B cell (primary cell): ENCODE measurements at regions not wholly inside any gene's neighbourhood (a gene's known extent, or its start where the extent isn't known, plus 50 kb on each side); places are given as distances from the start of the nearest gene placed in this dataset.

Experiments
- ATAC-seq: fragments of 200-7000 bp; cut with Tn5 transposase; one replicate; pipeline ENCODE4 v1.10.0; 2021; ENCODE audit warnings: low read depth, mild to moderate bottlenecking, moderate number of reproducible peaks, moderate library complexity
- CTCF ChIA-PET: fragments of 350-600 bp; sonication (Branson Sonifier 250); formaldehyde crosslinking; loops from one replicate; lab custom pipeline; 2021; ENCODE audit warnings: antibody characterized with exemption, inconsistent platforms; lab: Charles Lee
- POLR2A ChIA-PET: fragments of 350-600 bp; sonication (Branson Sonifier 250); formaldehyde crosslinking; loops from one replicate; lab custom pipeline; 2021; ENCODE audit warnings: antibody characterized with exemption; lab: Charles Lee
- DNase-seq: peaks from one replicate; pipeline ENCODE4 v3.0.0; 2013
- H2AFZ ChIP-seq: 2 replicates; pipeline ENCODE4 v1.6.1; 2012; ENCODE audit warnings: mild to moderate bottlenecking, low read depth, low read length; ENCODE audit not compliant: insufficient read depth, poor library complexity, severe bottlenecking
- H3K27ac ChIP-seq, 2 donors: 1 replicate in 1 of 2; 2 replicates in 1 of 2; pipeline ENCODE4 v1.5.1; 2012 to 2013; ENCODE audit warnings: low read length in 2 of 2, mild to moderate bottlenecking in 2 of 2, moderate library complexity in 1 of 2
- H3K27me3 ChIP-seq, 4 experiments: fragments of 200-600 bp in 1 of 4; sonication (generic) in 1 of 4; replicated peaks in 1 of 4; 1 replicate in 2 of 4; 2 replicates in 2 of 4; pipeline versions ENCODE4 v1.6.1 to v1.7.0; 2013 to 2016; ENCODE audit warnings: low read length in 3 of 4, mild to moderate bottlenecking in 2 of 4, mixed read lengths in 1 of 4, moderate library complexity in 1 of 4; ENCODE audit not compliant: insufficient read depth in 4 of 4, control insufficient read depth in 3 of 4; ENCODE audit errors: control extremely low read depth in 1 of 4
- H3K36me3 ChIP-seq, 2 experiments: replicated peaks in 1 of 2; 1 replicate in 1 of 2; 2 replicates in 1 of 2; pipeline versions ENCODE4 v1.6.1 to v1.7.1; 2013; ENCODE audit warnings: low read length in 1 of 2; ENCODE audit not compliant: insufficient read depth in 2 of 2, control insufficient read depth in 1 of 2; ENCODE audit errors: control extremely low read depth in 1 of 2, extremely low read depth in 1 of 2
- H3K4me1 ChIP-seq, 2 donors: fragments of 200-600 bp in 1 of 2; sonication (generic) in 1 of 2; 1 replicate in 1 of 2; 2 replicates in 1 of 2; pipeline versions ENCODE4 v1.5.1 to v1.6.1; 2013 to 2017; ENCODE audit warnings: low read length in 2 of 2; ENCODE audit not compliant: control insufficient read depth in 2 of 2, insufficient read depth in 2 of 2
- H3K4me2 ChIP-seq: replicated peaks from 2 replicates; pipeline ENCODE3; 2012; ENCODE audit warnings: mild to moderate bottlenecking, low read depth, low read length; ENCODE audit not compliant: poor library complexity, severe bottlenecking
- H3K4me3 ChIP-seq, 5 experiments: fragments of 200-600 bp in 1 of 5; sonication (generic) in 1 of 5; 1 replicate in 3 of 5; 2 replicates in 2 of 5; pipeline versions ENCODE4 v1.5.1 to v1.7.0; 2011 to 2016; ENCODE audit warnings: low read length in 4 of 5, mild to moderate bottlenecking in 4 of 5, low read depth in 2 of 5, control low read depth in 1 of 5, moderate library complexity in 1 of 5; ENCODE audit not compliant: insufficient read depth in 1 of 5; ENCODE audit errors: control extremely low read depth in 1 of 5, extremely low read depth in 1 of 5
- H3K79me2 ChIP-seq: fragments of 200-600 bp; sonication (generic); one replicate; pipeline ENCODE4 v1.6.0; 2016; ENCODE audit warnings: low read length; ENCODE audit not compliant: control insufficient read depth, insufficient read depth
- H3K9ac ChIP-seq: fragments of 200-600 bp; sonication (generic); 2 replicates; pipeline ENCODE4 v1.6.1; 2017; ENCODE audit warnings: mild to moderate bottlenecking, low read length, moderate library complexity
- H3K9me3 ChIP-seq, 3 donors: one replicate each; pipeline versions ENCODE4 v1.6.1 to v1.7.1; 2013; ENCODE audit warnings: low read length in 2 of 3; ENCODE audit not compliant: control insufficient read depth in 2 of 3, insufficient read depth in 1 of 3; ENCODE audit errors: control extremely low read depth in 1 of 3
- H4K20me1 ChIP-seq: 2 replicates; pipeline ENCODE4 v1.6.0; 2012; ENCODE audit warnings: mild to moderate bottlenecking, low read length; ENCODE audit not compliant: insufficient read depth, control insufficient read depth, poor library complexity, severe bottlenecking
- H3K27ac Mint-ChIP-seq: one replicate; pipeline ENCODE4 v1.8.0; 2021; ENCODE audit warnings: mixed read lengths
- H3K27me3 Mint-ChIP-seq: one replicate; pipeline ENCODE4 v1.8.0; 2021; ENCODE audit warnings: mixed read lengths
- H3K4me1 Mint-ChIP-seq: one replicate; pipeline ENCODE4 v1.8.0; 2021; ENCODE audit warnings: mixed read lengths
- H3K4me3 Mint-ChIP-seq: one replicate; pipeline ENCODE4 v1.8.0; 2021; ENCODE audit warnings: mixed read lengths
- H3K9me3 Mint-ChIP-seq: one replicate; pipeline ENCODE4 v1.8.0; 2022; ENCODE audit warnings: mixed read lengths; ENCODE audit not compliant: insufficient read depth
- CTCF ChIP-seq: fragments of 200-600 bp; IDR thresholded peaks from one replicate; pipeline ENCODE4 v1.8.0; 2022; ENCODE audit warnings: antibody characterized with exemption, mild to moderate bottlenecking
- EZH2 ChIP-seq: IDR thresholded peaks from 2 replicates; pipeline ENCODE4 v1.6.1; 2012; ENCODE audit warnings: borderline replicate concordance, low read depth, mild to moderate bottlenecking, moderate library complexity, low read length; ENCODE audit not compliant: insufficient read depth, poor library complexity, severe bottlenecking
- WGBS: methylation state at CpG from one replicate; pipeline ENCODE4 v1.1.5; 2013; ENCODE audit warnings: missing lambda C conversion rate; ENCODE audit not compliant: insufficient coverage; 5-methylcytosine and 5-hydroxymethylcytosine counted together
- intact Hi-C: fragments of 100-400 bp; cut with micrococcal nuclease; formaldehyde crosslinking; loops from one replicate; pipeline ENCODE4 v1.10.0; 2022

DNA sequence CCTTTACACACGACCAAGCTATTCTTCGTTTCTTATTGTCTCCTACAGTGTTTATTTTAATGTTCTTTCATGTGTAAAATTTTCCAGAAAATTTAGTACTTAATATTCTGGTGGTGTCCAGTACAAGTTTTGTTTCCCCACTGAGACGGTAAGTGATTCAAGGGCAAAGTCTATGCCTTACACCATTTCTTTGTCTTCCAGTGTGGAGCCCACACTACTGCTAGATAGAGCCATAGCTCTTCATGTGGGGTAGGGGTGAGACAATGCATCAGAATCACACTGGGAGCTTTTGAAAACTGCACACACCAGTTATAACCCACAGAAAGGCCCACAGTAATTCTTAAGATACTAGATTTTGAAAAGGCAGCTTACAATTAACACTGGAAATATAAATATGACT is 125.6 kb downstream of the TDRD15 start:
- ChIA-PET CTCF (no interaction called here), POLR2A (no interaction called here)
- no peaks in the 10 kb centered on the region for H3K4me1 Mint-ChIP-seq
- no peak overlapping the region for H3K27ac Mint-ChIP-seq
- Histone ChIP-seq H3K9ac (no peak overlapping the region), H3K79me2 (no peaks in the 10 kb centered on the region), H3K4me2 (no peak overlapping the region), H2AFZ (no peak overlapping the region), H3K36me3 (no peaks in the 10 kb centered on the region), H3K27me3 (no peaks in the 10 kb centered on the region), H3K4me1 (no peaks in the 10 kb centered on the region), H3K9me3 (peaks cover 0 to under 1% (median 0%) of the 10 kb centered on the region in 3 donors), H3K4me3 (no peak overlapping the region), H4K20me1 (no peaks in the 10 kb centered on the region), H3K27ac (no peak overlapping the region)
- DNase-seq (no peak), ATAC-seq (no peak)
- no peaks in the 10 kb centered on the region for H3K9me3 Mint-ChIP-seq
- peaks cover 3% of the 10 kb centered on the region for H3K27me3 Mint-ChIP-seq
- H3K4me3 Mint-ChIP-seq, result no peak overlapping the region
- TF ChIP-seq EZH2 (no peak), CTCF (no peak)
- 80% methylated on average over 1 of the region's 3 CpGs for WGBS
- intact Hi-C loops, result no loop called here

GRCh38 chr2:21250673-21251072 is 126.9 kb downstream of the TDRD15 start:
- H3K4me3 ChIP-seq, result no peak overlapping the region
- H3K27me3 Mint-ChIP-seq, result no peaks in the 10 kb centered on the region

More at GRCh38 chr2:21250673-21251072, 126.9 kb downstream of the TDRD15 start:
- Mint-ChIP-seq H3K27ac (no peak overlapping the region), H3K9me3 (no peaks in the 10 kb centered on the region), H3K4me3 (no peak overlapping the region), H3K4me1 (no peaks in the 10 kb centered on the region)
- CTCF ChIA-PET, result no interaction called here
- intact Hi-C loops, result no loop called here
- Histone ChIP-seq H2AFZ (no peak overlapping the region), H3K4me1 (no peaks in the 10 kb centered on the region), H3K9me3 (peaks cover 0 to 4% (median 0%) of the 10 kb centered on the region in 3 donors), H3K9ac (no peak overlapping the region), H3K27ac (no peak overlapping the region), H3K36me3 (no peaks in the 10 kb centered on the region), H3K27me3 (no peaks in the 10 kb centered on the region), H4K20me1 (no peaks in the 10 kb centered on the region), H3K4me2 (no peak overlapping the region), H3K79me2 (no peaks in the 10 kb centered on the region)
- no peak for TF ChIP-seq EZH2
- TF ChIP-seq CTCF, result no peak
- DNase-seq (no peak), ATAC-seq (no peak)
- POLR2A ChIA-PET, result no interaction called here
